Activated T-cell treated with anti-CD3 and anti-CD28 coated beads for 48 hours (primary cell): ENCODE measurements at regions not wholly inside any gene's neighbourhood (a gene's known extent, or its start where the extent isn't known, plus 50 kb on each side); places are given as distances from the start of the nearest gene placed in this dataset.

Experiments used
- DNase-seq: peaks from one replicate; pipeline ENCODE4 v3.0.0-alpha.2; 2020; ENCODE audit warnings: low read depth

DNA sequence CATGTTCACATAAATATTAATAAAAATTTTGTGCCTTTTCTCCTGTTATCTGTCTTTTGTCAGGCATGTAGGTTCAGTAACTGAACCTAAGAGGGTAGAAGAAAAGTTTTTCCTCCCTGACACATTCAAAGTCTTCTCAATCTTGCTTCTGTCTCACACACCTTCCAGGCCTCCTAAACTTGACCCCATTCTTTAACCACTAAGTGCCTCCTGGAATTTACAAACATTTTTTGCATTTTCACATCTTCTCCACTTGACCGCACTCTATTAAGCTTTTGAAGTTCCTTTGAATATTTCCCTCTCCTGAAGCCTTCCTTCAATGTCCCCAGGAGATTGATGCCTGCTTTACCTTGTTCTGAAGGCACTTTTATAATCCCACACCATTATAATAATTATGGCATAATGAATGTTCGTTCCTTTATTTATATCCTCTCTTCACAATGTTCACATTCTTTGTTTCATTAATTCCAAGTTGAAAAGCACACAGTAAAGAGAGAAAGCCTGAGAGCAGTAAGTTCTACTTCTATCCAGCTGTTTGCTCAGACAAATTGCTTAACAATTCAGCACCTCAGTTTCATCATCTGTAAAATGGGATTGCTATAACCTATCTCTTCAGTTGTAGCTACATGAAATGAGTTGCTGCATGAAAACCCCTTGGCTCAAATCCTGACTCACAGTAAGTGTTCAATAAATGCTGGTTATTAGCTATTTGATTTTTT, 184.8 kb upstream of the KLHL29 start:
- DNase-seq = no peak

DNA sequence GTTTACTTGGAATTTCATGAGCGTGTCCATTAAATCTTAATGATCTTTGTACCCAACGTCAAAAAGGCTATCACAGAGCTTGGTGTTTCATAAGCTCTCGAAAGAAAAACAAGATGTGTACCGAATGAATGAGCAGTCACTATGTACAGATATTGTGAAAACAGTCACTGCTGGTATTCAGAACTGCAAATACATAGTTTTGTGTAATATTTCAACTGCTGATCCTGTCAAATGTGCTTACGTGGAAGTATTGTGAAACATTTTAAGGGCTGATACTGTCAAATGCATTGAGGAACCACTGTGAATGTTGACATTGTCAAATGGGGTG, 184.2 kb upstream of the KLHL29 start:
- DNase-seq = no peak

DNA sequence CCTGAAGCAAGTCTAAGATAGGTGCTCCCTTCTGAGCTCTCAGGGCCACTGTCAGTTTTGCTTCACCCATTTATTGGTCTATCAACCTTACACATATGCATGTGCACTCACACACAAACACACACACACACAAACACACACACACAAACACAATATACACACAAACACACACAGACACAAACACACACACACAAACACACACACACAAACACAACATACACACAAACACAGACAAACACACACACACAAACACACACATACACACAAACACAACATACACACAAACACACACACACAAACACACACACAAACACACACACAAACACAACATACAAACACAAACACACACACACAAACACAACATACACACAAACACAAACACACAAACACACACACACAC, 181.6 kb upstream of the KLHL29 start:
- DNase-seq = no peak

DNA sequence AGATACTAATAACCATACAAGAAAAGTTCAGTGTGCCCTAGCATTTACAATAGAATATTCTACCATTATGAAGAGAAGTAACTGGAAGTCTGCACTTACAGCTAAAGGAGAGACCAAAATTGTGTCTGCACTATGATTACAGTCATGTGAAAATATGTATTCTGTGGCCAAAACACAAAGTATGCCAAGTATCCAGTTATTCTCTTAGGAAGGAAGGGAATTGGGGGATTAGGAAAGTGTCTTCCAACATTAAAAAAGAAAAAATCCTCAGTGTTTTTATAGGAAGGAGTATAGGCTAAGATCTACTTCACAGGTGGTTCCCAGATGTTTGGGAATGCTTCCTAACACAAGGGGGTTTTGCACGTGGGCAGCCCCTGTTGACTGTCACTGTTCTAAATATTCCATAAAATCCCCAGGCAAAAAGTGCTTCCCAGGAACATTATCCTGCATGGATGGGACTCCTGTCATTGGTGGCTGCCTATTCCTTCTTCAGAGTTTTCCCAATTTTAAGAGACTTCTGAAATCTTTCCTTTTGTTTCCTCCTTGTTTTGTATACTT, 180.2 kb upstream of the KLHL29 start:
- no peak for DNase-seq

DNA sequence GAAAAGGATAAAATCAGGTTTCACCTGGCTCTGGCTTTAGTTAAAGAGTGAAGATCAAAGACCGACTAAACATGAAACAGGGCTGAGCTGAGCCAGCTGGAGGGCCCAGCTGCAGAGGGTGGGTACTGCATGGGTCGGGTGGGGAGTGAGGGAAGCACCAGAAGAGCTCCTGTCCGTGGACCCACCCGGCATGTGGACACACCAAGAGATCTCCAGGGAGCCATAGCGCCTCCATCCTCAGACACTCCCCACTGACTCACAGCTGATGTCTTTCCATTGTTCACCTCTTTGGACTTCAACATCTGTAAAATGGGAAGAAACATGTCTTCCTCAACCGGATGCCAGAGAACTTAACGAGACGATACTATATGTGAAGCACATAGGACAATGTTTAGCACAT, 178.3 kb upstream of the KLHL29 start:
- no peak for DNase-seq

DNA sequence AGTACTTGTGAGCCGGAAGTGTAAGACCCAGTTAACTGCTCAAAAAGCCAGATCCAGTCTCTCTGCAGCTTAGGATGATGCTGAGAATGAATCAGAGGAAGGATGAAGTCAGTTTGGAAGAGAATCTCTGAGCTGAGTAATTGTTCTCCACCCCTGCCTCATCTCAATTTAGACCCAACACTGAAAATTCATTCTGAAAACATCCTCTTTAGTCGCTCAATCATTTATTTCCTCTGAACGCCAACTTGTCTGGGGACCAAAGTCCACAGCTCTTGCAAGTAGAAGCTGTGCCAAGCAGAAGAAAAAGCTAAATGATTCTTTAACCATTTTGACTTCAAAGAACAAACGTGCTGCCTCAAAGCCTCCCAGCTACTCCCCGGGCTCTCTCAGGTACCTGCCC, 177.1 kb upstream of the KLHL29 start:
- no peak for DNase-seq

DNA sequence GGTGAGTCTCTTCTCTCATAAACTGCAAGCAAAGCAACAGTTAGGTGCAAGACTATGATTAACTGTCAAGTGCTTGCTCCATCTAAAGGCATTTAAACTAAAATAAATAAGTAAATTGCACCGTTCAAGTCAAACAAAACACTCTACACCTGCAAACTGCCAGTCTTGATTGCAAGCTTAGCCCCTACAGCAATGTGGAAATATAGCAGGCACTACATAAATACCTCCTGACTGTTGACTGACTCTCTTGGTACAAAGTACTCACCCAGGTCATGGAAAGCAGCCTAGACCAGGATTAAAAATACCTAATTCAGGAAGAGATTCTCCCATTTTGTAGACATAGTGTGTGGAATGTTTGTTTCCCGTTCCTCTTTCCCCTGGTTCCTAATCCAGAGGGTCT, 176.6 kb upstream of the KLHL29 start:
- no peak for DNase-seq

DNA sequence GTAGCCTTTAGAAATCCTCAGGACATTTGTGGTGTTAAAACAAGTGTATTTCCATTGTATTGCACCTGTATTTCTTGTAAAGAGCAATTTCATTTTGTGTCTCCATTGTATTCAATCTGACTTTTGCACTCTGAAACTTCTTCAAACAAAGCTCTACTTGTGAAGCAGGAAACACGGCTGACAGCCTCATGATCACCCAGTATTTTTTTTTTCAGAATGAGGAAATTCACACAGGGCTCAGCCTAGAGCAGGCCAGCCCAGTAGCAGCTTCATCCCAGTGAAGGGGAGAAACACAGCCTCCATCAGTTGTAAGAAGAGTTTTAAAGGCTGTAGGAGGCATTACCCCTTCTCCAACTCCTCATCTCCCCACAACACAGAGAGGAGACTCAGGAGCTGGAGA, 175.9 kb upstream of the KLHL29 start:
- no peak for DNase-seq

DNA sequence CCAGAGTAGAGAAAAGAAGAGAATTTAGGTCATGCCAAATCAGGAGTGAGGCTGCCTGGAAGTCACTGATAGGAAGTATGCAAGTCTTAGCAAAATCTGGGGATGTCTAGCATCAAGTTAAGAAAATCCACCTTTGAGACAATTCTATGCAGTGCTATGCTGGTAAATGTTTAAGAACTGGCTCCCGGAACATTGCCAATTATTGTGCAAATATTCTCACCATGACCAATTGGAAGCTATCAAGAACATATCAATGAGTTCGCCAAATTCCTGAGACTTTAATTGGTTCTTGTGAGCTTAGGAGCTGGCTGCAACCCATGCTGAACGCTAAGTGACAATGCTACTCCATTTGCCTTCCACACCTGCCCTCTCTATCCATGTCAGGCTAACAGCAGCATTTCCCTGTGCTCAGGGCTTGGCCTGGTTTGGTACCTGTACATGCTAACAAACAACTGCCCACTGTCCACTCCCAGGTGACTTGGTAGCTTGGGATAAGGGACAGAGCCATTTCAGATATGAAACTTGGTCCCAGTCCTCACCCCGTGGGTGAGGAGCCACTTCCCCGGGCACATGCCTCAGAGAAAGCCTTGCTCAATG, 172.9 kb upstream of the KLHL29 start:
- no peak for DNase-seq

DNA sequence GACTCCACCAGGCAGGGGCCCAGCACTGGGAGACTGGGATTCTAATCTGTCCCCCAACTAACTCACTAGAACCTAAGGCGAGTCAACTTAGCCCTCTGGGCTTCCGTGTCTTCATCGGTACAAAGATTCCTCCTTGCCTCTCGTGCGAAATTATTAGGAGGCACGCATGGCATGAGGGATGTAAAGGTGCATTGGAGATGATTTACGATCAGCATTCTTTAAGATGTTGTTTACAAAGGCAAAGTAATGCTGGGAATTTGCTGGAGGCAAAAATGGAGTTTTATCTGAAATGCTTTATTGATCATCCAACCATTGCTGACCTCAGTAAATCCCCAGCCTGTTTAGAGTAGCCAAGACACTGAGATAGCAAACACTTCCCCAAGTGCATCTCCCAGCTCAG, 171.8 kb upstream of the KLHL29 start:
- DNase-seq = no peak

DNA sequence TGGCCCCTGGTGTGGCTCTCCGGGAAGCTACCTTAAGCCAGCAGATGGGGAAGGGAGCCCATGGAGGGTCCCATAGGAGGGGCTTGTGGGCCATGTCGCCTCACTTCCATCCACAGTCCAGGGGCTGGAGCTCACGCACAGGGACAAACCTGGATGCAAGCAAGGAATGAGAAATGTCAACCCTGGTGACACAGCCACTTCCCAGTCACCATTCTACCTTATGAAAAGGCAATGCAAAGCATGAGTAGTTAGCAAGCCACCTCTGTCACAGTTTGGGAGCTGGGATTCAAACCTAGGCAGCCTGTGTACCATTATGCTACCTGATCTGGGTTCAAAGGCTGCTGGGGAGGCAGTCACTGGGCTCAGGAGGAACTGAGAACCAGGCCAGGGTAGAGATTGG, 170.0 kb upstream of the KLHL29 start:
- no peak for DNase-seq

DNA sequence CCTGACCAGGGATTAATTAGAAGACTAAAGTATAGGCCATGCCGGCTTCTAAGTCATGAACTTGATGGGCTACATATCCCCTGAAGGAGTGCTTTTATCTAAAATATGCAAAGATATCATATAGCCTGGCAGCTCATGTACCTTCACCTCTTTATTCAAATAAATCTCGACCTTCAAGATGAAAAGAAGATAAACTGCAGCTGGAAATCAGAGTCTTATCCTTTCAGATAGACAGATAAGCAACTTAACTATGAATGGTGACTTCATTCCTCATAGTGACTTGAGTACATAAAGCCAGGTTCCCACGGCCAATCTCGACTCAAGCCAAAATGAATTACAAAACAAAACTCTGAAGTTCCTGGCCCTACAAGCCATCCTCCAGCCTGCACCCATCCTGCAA, 165.3 kb upstream of the KLHL29 start:
- DNase-seq = no peak

DNA sequence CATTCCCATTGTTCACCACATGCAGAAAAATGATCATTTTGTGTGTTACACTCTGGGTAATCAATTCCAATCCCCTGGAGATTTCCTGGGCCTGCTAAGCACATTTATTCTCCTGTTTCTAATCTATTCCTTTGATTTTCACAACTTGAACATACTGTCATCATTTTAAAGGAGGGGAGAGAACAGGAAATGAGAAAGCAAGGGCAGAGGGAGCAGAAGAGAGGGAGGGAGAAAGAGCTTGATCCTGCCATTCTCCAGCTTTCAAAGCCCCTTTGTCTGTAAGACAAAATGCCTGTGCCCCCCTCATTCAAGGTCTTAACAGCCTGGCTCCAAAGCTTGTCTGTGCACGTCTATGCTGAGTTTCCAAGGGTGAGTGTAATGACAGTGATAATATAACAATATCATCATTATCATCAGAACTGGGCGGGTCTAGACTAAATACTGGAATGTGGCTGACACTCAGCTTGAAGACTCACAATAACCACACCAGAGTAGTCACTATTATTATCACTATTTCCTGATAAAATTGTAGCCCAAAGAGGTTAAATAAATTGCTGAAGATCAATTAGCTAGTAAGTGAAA, 164.4 kb upstream of the KLHL29 start:
- no peak for DNase-seq

DNA sequence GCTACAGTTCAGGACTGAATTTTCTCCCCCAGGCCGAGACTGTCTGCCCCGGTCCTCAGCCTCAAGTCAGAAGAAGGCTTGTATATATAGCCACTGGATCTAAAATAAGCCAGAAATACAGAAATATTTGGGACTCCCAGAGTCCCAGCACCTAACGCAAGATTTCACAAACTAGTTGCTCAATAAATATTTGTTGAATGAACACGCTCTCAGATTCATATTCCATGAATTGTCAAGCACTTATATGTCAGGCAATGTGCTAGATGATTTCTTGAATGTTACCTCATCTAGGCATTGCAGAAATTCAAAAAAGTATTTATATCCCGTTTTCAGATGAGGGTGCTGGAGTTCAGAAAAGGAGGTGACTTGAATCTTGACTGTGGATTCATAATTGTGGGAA, 163.7 kb upstream of the KLHL29 start:
- no peak for DNase-seq

DNA sequence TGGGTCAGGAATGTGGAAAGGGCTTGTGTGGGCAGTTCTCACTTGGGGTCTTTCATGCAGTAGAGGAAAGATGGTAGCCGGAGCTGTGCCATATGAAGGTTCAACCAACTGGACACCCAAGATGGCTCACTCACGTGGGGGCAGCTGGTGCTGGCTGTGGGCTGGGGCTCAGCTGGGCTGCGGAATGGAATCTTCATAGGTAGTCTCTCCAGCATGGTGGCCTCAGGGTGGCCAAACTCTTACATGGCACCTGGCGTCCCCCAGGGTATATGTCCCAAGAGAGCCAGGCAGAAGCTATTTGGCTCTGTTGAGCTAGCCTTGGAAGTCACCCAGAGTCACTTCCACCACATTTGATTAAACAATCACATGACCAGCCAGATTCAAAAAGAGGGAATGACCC, 163.1 kb upstream of the KLHL29 start:
- DNase-seq = no peak

DNA sequence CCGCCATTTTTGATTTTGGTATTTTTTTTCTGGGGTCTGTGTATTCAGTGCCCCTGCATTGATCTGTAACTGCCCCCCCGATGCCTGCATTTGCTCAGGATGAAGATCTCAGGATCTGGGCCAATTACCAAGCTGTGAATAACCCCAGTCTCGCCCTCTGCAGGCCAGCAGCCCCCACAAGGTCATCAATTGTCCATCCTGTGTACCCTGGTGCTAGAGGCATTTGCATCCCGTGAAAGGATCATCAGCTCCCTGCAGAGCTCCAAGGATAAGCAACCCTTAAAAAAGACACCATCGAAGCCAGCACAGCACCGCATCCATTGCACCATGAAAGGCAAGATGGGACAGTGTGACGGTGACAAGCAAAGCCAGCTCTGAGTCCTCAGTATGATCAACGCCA, 154.1 kb upstream of the KLHL29 start:
- DNase-seq = no peak

DNA sequence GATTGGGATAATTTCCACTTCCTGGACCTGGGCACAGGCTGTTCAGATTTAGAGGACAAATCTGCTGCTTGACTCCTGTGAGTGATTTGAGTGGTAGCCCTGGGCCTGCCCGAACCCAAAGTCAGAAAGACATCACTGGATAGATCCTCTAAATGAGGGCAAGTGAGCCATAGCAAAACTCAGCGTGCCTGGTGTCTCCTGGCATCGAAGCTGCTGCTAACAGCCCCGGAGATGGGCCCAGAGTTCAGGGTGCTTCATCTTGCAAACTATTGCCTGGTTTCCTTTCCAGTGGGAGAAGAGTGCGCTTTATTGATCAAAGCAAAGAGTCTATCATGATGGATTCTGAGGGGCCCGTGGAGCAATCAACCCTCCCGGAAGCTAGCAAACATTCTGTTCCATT, 153.1 kb upstream of the KLHL29 start:
- no peak for DNase-seq

DNA sequence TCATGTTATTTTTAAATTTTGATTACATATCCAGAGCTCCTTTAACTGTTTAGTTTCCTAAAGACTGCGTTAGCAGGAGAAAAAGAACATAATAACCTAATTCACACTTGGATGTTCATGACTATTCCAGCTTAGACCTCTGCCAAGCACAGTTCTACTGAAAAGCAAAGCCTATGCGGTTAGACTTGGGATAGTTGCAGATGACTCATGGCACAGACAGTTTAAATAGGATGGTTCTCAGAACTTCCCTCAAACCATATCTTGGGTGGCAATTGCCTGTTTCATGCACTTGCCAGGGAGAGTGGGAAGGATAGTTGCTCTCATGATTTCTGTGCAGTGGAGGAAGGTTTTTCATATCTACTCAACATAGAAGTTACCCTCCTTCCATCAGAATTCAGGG, 149.7 kb upstream of the KLHL29 start:
- no peak for DNase-seq

DNA sequence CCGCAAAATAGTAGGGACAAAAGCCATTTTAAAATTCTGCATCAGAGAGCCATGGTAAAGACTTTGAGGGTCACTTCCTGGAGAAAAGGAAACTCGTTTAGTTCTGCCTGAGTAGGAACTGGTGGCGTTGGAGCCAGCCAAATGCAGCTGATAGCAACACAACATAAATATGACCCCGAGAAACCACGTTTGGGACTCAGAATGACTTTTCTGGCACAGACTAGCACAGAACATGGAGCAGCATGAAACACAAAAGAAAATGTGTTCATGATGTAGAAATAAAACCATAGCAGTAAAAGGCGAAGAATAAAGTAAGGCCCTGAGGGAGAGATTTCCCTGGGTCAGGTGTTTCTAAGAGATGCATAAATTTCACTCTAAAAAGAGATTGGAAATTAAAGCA, 149.2 kb upstream of the KLHL29 start:
- no peak for DNase-seq

DNA sequence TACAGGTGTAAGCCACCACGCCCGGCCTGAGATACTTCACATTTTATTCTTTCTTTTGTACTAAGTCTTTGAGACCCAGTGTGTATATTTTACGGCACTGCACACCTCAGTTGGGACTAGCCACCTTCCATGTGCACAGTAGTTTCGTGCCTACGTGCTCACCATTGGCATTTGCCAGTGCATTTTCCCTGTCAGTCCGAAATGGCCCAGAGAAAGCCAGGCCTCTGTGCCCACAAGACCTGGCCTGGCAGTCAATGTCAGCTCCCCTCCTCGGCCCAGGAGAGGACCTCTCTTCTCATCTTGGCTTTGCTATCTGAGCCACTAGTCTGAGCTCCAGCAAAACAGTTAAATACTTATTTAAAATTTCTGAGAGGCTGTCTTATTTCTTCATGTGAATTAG, 147.8 kb upstream of the KLHL29 start:
- DNase-seq = no peak

DNA sequence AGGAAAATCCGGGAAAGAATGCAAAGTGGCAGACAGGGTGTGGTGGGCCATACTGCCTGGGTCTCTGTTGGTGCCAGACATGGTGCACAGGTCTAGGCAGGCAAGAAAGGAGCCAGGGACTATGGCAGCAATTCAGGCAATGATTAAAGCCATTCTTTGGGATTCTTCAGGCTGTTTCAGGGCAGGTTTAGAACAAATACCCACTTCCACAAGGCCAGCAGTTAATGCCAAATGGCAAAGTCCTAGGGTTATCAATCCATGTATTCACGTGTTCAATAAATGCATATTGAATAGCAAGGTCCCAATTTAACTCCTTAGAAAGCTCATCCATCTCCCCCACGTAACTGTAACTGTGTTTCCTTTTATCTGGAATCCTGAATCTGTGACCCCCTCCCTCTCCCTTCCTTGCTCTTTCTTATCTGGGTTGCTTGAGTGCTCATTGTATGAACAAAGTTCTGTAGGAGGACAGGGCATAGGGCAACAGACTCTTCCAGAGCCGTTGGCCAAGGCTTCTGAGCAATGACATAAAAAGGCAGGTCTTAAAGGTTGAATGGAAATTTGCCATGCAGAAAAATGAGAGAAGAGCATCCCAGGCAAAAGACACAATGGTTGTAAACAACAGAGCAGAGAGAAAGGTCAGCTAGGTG, 146.8 kb upstream of the KLHL29 start:
- DNase-seq = no peak

DNA sequence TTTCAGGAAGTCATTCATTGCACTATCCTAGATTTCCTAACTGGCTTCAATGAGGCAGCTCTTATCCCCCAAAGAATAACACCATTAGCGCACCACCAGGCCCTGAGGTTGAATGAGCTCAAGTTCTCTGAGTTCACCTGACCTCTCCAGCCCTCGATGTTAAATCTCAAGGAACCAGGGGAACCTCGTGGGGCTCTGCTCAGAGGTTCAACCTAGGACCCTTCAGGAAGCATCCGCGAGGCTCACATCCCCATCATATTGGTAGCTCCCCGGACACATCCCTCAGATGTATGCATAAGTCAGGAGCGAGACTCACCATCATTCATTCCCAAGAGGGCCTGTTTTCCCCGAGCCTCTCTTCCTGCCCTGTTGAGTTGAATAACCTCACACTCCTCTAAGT, 145.6 kb upstream of the KLHL29 start:
- no peak for DNase-seq

DNA sequence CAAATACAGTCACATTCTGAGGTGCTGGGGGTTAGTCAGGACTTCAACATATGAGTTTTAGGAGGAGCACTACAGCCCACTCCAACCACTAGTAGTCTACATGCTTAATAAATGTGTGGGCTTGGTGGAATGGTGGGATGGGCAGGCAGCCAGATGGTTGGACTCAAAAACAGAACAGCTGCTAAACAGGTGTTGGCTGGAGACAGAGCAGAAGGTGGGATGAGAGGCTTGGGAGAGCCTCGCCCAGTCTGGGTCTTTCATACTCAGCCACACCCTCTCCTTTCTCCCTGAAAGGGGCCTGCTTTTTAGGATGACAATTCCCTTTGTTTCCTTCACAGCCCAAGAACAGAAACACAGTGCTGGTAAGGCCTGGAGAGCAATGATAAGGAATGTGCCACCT, 143.9 kb upstream of the KLHL29 start:
- no peak for DNase-seq
